ENCODE measurements at regions not wholly inside any gene's neighbourhood (a gene's known extent, or its start where the extent isn't known, plus 50 kb on each side); places are given as distances from the start of the nearest gene placed in this dataset.

DNA sequence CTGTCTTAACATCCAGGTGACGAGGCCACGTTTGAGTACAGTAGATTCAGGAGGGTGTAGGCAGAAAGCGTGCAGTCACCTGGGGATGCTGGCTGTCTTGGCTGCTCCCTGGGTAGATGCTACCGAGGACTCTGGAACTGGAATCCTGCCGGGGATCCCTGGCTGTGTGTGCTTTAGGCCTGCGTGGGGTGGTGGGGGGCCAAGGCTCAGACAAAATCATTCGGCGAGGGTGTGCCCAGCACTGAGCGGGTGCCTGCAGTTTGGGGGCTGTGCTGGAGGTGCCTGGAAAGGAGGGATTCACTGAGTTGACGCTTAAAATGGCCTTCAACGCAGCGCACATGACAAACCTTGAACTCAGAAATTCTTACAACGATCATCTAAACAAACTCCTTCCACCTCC lies 93.5 kb upstream of the PODXL start:
- TF ChIP-seq, protein P1, sequence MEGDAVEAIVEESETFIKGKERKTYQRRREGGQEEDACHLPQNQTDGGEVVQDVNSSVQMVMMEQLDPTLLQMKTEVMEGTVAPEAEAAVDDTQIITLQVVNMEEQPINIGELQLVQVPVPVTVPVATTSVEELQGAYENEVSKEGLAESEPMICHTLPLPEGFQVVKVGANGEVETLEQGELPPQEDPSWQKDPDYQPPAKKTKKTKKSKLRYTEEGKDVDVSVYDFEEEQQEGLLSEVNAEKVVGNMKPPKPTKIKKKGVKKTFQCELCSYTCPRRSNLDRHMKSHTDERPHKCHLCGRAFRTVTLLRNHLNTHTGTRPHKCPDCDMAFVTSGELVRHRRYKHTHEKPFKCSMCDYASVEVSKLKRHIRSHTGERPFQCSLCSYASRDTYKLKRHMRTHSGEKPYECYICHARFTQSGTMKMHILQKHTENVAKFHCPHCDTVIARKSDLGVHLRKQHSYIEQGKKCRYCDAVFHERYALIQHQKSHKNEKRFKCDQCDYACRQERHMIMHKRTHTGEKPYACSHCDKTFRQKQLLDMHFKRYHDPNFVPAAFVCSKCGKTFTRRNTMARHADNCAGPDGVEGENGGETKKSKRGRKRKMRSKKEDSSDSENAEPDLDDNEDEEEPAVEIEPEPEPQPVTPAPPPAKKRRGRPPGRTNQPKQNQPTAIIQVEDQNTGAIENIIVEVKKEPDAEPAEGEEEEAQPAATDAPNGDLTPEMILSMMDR (IDR thresholded peaks at IDR 0.05; ENCODE audit: low read depth, low read length): no peak
- no peak overlapping the region for H3K4me3 ChIP-seq (replicated peaks in 1 of 2; ENCODE audit: low read depth in 2 of 2, low read length in 2 of 2)
- no peak for DNase-seq (ENCODE audit: low read depth in 2 of 2)

DNA sequence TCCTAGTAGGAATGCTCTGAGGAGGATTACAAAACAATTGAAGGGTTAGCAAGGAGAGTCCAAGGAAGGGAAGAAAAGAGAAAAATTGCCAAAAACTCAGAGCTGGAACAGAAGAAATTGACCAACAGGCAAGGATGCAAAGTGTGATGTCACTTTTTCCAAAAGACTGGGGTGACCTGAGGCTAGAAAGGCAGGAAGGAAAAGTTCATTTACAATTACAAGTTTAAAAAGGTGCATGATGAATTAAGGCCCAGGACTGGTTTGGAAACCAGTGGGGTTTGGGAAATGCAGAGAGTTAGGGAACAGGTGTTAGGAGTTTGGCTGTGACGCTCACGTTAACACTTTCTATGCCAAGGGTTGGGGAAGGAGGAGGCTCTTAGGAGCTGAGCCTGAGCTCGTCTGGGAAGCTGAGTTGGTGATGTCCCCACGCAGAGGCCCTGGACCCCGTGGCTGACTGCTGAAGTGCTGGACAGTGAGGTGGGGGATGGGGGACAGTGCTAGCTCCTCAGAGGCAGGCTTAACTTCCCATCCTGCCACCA lies 92.6 kb upstream of the PODXL start:
- TF ChIP-seq, protein P1 (IDR thresholded peaks at IDR 0.05; ENCODE audit: low read depth, low read length): no peak
- peak in 1 of 2 donors; percentile 32 for DNase-seq (ENCODE audit: low read depth in 2 of 2)
- H3K4me3 ChIP-seq (replicated peaks in 1 of 2; ENCODE audit: low read depth in 2 of 2, low read length in 2 of 2): no peak overlapping the region

DNA sequence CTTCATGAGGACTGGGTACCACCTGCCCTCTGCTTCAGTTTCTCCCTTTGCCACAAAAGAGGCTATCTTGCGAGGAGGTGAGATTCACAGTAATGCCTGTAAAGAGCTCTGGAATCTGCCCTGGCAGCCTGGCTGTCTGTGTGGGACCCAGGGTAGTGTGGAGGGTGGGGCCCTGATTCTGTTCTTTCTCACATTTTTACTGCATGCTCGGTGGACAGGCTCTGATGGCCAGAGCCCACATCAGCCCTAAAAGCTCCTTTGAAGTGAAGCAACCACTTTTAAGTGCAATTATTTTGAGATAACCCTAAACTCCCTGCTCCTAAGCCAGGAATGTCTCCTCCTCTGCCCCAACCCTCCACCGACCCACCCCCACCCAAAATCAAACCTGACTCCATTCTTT lies 92.1 kb upstream of the PODXL start:
- TF ChIP-seq, protein P1 (IDR thresholded peaks at IDR 0.05; ENCODE audit: low read depth, low read length): no peak
- DNase-seq (ENCODE audit: low read depth in 2 of 2): no peak
- no peak overlapping the region for H3K4me3 ChIP-seq (replicated peaks in 1 of 2; ENCODE audit: low read depth in 2 of 2, low read length in 2 of 2)

DNA sequence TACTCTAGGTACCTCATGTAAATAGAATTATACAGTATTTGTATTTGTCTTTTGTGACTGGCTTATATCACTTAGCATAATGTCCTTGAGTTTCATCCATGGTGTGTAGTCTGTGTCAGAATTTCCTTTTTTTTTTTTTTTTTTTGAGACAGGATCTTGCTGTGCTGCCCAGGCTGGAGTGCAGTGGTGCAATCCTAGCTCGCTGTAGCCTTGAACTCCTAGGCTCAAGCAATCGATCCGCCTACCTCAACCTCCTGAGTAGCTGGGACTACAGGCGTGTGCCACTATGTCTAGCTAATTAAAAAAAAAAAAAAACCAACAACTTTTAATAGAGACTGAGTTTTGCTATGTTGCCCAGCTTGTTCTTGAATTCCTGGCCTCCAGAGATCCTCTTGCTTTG lies 89.8 kb upstream of the PODXL start:
- TF ChIP-seq, protein P1 (IDR thresholded peaks at IDR 0.05; ENCODE audit: low read depth, low read length): no peak
- H3K4me3 ChIP-seq (replicated peaks in 1 of 2; ENCODE audit: low read depth in 2 of 2, low read length in 2 of 2): no peak overlapping the region
- no peak for DNase-seq (ENCODE audit: low read depth in 2 of 2)

DNA sequence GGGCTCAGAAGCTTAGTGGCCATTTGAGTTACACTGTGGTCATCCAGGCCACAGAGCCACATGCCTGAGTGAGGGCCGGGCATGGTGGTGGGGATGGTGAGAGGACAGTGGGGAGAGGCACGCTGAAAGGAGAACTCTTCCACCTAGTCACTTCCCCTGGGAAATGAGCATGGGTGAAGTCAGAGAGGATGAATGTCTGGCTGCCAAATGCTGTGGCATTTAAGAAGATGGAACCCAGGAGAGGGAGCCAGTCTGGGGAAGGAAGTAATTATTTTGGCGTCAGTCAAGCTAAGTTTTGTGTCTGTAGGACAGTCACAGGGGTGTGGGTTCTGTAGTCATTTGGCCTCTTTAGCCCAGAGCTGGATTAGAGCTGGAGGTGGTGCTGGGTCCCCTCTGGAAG lies 86.0 kb upstream of the PODXL start:
- TF ChIP-seq, protein P1 (IDR thresholded peaks at IDR 0.05; ENCODE audit: low read depth, low read length): no peak
- H3K4me3 ChIP-seq (replicated peaks in 1 of 2; ENCODE audit: low read depth in 2 of 2, low read length in 2 of 2): no peak overlapping the region
- peak in 1 of 2 donors; percentile 63 for DNase-seq (ENCODE audit: low read depth in 2 of 2)

DNA sequence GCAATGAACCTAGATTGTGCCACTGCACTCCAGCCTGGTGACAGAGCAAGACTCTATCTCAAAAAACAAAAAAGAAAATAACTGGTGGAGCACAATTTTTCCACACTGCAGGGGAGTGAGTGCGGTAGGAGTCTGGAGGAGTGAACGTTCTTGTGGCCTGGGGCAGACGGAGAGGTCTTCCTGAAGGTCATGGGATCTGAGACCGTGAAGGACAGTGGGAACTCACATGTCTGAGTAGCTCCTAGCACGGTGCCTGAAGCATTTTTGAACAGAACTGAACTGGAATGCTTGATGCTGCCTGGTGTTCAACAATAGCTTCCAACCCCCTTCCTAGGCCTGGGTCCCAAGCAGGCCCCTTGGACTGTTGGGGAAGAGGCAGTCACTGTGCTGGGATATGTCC lies 84.3 kb upstream of the PODXL start:
- TF ChIP-seq, protein P1 (IDR thresholded peaks at IDR 0.05; ENCODE audit: low read depth, low read length): no peak
- no peak for DNase-seq (ENCODE audit: low read depth in 2 of 2)

More for the DNA sequence above, 84.3 kb upstream of the PODXL start:
- no peak overlapping the region for H3K4me3 ChIP-seq (replicated peaks in 1 of 2; ENCODE audit: low read depth in 2 of 2, low read length in 2 of 2)

Data from cardiac fibroblast (primary cell).